NT2/D1 (cell line): ENCODE measurements at regions not wholly inside any gene's neighbourhood (a gene's known extent, or its start where the extent isn't known, plus 50 kb on each side); places are given as distances from the start of the nearest gene placed in this dataset.
"Not testable (repeated sequence)": the region's sequence is repeated elsewhere in the genome, so short reads cannot be mapped to it uniquely, and the experiment has no call there.

ENCODE experiments used
- DNase-seq: peaks from one replicate; pipeline ENCODE4 v3.0.0-alpha.2; 2011; ENCODE audit warnings: low read depth, low spot score
- H3K27me3 ChIP-seq: 2 replicates; pipeline ENCODE4 v1.6.0; 2011; ENCODE audit warnings: mild to moderate bottlenecking; ENCODE audit not compliant: insufficient read length, insufficient read depth
- H3K36me3 ChIP-seq: 2 replicates; pipeline ENCODE4 v1.6.1; 2011; ENCODE audit warnings: mild to moderate bottlenecking, low read length, mixed read lengths; ENCODE audit not compliant: insufficient read depth, insufficient read length
- H3K4me1 ChIP-seq: 2 replicates; pipeline ENCODE4 v1.5.1; 2011; ENCODE audit not compliant: insufficient read depth, insufficient read length
- H3K4me3 ChIP-seq: 2 replicates; pipeline ENCODE4 v1.5.1; 2011; ENCODE audit warnings: low read depth; ENCODE audit not compliant: insufficient read length
- H3K9ac ChIP-seq: 2 replicates; pipeline ENCODE4 v1.6.0; 2011; ENCODE audit warnings: low read depth; ENCODE audit not compliant: insufficient read length
- H3K9me3 ChIP-seq: 2 replicates; pipeline ENCODE4 v1.5.1; 2011; ENCODE audit warnings: mild to moderate bottlenecking, low read length; ENCODE audit not compliant: insufficient read depth
- SUZ12 ChIP-seq: IDR thresholded peaks from 2 replicates; pipeline ENCODE4 v1.6.1; 2011; ENCODE audit not compliant: insufficient read length, insufficient read depth; ENCODE audit errors: extremely low read depth
- YY1 ChIP-seq: IDR thresholded peaks from 2 replicates; pipeline ENCODE4 v1.6.1; 2011; ENCODE audit not compliant: insufficient read length, insufficient read depth
- ZNF274 ChIP-seq: IDR thresholded peaks from 2 replicates; pipeline ENCODE4 v1.6.1; 2011; ENCODE audit warnings: mild to moderate bottlenecking, low read depth, low read length

- no peaks in the 10 kb centered on the region for H3K4me1 ChIP-seq
- no peaks in the 10 kb centered on the region for H3K27me3 ChIP-seq
- no peak for DNase-seq
- H3K4me3 ChIP-seq, result no peak overlapping the region
- H3K9me3 ChIP-seq, result no peaks in the 10 kb centered on the region
- TF ChIP-seq YY1 (no peak), ZNF274 (no peak), SUZ12 (no peak)
- no peak overlapping the region for H3K9ac ChIP-seq
- no peaks in the 10 kb centered on the region for H3K36me3 ChIP-seq
Measured at GRCh38 chr11:103811870-103812455, 224.5 kb upstream of the DDI1 start.

- no peaks in the 10 kb centered on the region for H3K27me3 ChIP-seq
- no peaks in the 10 kb centered on the region for H3K36me3 ChIP-seq
- H3K4me3 ChIP-seq, result no peak overlapping the region
- H3K4me1 ChIP-seq, result no peaks in the 10 kb centered on the region
- no peak for DNase-seq
- H3K9me3 ChIP-seq, result no peaks in the 10 kb centered on the region
- TF ChIP-seq SUZ12 (no peak), ZNF274 (no peak), YY1 (no peak)
- no peak overlapping the region for H3K9ac ChIP-seq
Measured at GRCh38 chr11:103812680-103813079, 223.8 kb upstream of the DDI1 start.

DNA sequence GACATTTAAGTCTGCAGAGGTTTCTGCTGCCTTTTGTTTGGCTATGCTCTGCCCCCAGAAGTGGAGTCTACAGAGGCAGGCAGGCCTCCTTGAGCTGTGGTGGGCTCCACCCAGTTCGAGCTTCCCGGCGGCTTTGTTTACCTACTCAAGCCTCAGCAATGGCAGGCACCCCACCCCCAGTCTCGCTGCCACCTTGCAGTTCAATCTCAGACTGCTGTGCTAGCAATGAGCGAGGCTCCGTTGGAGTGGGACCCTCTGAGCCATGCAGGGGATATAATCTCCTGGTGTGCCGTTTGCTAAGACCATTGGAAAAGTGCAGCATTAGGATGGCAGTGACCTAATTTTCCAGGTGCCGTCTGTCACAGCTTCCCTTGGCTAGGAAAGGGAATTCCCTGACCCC lies 216.1 kb upstream of the DDI1 start:
- H3K9me3 ChIP-seq, H3K27me3 ChIP-seq, H3K9ac ChIP-seq, DNase-seq, H3K4me1 ChIP-seq, H3K4me3 ChIP-seq, H3K36me3 ChIP-seq: not testable (repeated sequence)

DNA sequence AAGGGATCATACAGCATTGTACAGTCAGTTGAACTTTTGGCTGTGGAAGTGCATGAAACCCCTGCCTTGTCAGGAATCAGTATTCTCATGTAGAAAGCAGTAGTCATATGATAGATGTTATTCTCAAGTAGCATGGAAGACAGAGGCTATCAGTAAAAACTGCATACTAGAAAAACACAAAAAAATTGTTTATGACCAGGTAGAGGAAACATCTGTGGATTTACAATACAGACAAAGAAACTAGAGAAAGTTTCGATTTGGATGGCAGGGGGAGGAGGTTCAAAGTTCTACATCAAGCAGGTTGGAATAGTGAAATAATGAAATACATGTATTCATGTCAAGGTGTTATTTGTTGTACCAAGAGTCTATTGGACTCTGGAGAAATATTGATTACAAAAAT lies 212.3 kb upstream of the DDI1 start:
- TF ChIP-seq ZNF274 (no peak), YY1 (no peak), SUZ12 (no peak)
- H3K27me3 ChIP-seq, result no peaks in the 10 kb centered on the region
- no peak overlapping the region for H3K9ac ChIP-seq
- no peaks in the 10 kb centered on the region for H3K4me1 ChIP-seq
- DNase-seq, result no peak
- no peaks in the 10 kb centered on the region for H3K36me3 ChIP-seq
- no peaks in the 10 kb centered on the region for H3K9me3 ChIP-seq
- H3K4me3 ChIP-seq, result no peak overlapping the region

GRCh38 chr11:103825469-103825868 lies 211.0 kb upstream of the DDI1 start:
- no peak for TF ChIP-seq SUZ12
- TF ChIP-seq YY1, result no peak
- no peak for TF ChIP-seq ZNF274
- Histone ChIP-seq H3K9me3 (no peaks in the 10 kb centered on the region), H3K9ac (no peak overlapping the region), H3K4me3 (no peak overlapping the region), H3K4me1 (no peaks in the 10 kb centered on the region), H3K36me3 (no peaks in the 10 kb centered on the region), H3K27me3 (no peaks in the 10 kb centered on the region)
- no peak for DNase-seq

GRCh38 chr11:103826856-103827255 lies 209.6 kb upstream of the DDI1 start:
- H3K4me1 ChIP-seq, result no peaks in the 10 kb centered on the region
- H3K36me3 ChIP-seq, result no peaks in the 10 kb centered on the region
- no peaks in the 10 kb centered on the region for H3K27me3 ChIP-seq
- no peak overlapping the region for H3K4me3 ChIP-seq
- DNase-seq, result no peak
- no peak for TF ChIP-seq SUZ12
- H3K9ac ChIP-seq, result no peak overlapping the region
- H3K9me3 ChIP-seq, result no peaks in the 10 kb centered on the region

GRCh38 chr11:103829596-103829995 lies 206.8 kb upstream of the DDI1 start:
- H3K4me1 ChIP-seq, result no peaks in the 10 kb centered on the region
- no peaks in the 10 kb centered on the region for H3K9me3 ChIP-seq

DNA sequence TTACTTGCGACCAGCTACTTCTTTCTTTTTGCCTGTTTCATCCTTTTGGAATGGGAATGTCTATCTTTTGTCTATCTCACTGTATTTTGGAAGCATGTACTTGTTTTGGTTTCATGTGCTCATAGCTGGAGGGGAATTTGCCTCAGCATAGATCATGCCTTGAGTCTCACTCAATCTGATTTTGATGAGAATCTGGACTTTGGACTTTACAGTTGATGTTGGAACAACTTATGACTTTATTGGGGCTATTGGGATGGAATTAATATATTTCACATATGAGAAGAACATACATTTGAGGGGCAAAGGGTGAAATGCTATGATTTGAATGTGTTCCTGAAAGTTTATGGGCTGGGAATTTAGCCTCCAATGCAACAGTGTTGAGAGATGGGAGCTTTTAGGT lies 206.2 kb upstream of the DDI1 start:
- no peaks in the 10 kb centered on the region for H3K36me3 ChIP-seq
- DNase-seq, result no peak
- H3K27me3 ChIP-seq, result no peaks in the 10 kb centered on the region
- TF ChIP-seq YY1 (no peak), ZNF274 (no peak), SUZ12 (no peak)
- H3K4me1 ChIP-seq, result no peaks in the 10 kb centered on the region
- no peak overlapping the region for H3K4me3 ChIP-seq
- H3K9me3 ChIP-seq, result no peaks in the 10 kb centered on the region
- H3K9ac ChIP-seq, result no peak overlapping the region

More at GRCh38 chr11:103829596-103829995, 206.8 kb upstream of the DDI1 start:
- DNase-seq, result no peak
- TF ChIP-seq SUZ12, result no peak
- TF ChIP-seq YY1, result no peak
- no peak for TF ChIP-seq ZNF274
- H3K9ac ChIP-seq, result no peak overlapping the region
- no peaks in the 10 kb centered on the region for H3K27me3 ChIP-seq
- no peak overlapping the region for H3K4me3 ChIP-seq
- H3K36me3 ChIP-seq, result no peaks in the 10 kb centered on the region
